ENCODE measurements at regions not wholly inside any gene's neighbourhood (a gene's known extent, or its start where the extent isn't known, plus 50 kb on each side); places are given as distances from the start of the nearest gene placed in this dataset.
"Not testable (repeated sequence)": the region's sequence is repeated elsewhere in the genome, so short reads cannot be mapped to it uniquely, and the experiment has no call there.

DNA sequence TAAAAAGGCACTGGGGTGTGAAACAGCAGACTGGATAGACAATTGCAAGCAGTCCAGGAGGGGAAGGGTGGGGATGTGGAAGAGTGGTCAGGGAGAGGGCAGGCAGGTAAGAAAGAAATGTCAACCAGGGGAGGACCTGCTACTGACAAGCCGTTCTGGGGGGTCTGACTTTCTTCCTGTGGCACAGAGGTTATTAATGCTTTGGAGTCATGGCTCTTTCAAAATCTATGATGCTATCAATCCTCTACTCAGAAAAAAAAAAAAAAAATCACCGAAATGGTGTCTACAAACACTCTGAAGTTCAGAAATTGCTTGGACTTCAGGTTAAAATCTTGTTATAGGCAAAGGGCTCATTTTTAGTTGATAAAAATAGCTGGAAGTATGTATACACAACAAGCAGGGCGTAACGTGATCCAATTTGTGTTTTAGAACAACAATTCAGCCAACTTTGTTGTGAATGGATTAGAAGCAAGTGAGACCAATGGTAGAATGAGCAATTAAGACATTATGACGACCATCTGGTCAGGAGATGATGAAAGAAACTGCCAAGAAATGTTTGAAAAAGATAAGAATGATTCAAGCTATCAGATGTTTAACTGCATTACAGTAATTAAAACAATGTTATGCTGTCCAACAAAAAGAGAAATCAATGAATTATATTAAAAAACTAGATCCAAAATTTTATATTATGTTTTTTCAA is 255.2 kb downstream of the DEPDC1B start:
- DNase-seq (ENCODE audit: low spot score), result no peak

DNA sequence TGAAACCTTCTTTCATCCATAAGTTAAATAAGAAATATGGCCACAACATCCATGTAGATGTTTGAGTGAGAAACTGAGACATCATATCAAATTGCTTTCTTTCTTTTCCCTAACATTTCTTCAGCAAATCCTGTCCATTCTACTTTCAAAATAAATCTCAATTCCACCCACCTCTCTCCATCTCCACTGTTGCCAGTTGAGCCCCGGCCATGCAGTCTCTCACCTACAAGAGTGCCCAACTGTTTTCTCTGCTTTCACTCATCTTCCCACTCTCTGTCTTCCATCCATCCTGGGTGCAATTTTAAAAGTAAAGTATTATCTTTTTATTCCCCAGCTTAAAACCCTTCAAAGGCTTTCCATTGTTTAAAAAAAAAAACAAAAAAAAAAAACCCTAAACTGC is 260.4 kb downstream of the DEPDC1B start:
- no peak for DNase-seq (ENCODE audit: low spot score)

DNA sequence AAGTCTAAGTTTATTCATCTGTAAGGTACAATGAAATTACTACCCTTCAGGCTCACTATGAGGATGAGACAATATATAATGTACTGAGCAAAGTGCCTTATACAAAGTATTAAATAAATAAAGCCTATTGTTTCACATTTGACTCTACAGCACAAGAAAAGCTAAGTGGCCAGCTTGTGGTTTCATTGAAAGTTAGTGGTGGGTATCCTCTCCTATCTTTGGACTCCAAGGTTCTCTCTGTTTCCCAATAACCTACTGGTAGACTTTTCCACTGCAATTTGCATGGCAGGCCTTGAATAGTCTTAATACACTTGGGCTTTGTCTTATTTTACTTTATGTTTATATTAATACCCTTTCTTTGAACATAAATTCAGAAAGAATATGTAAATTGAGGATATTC is 262.7 kb downstream of the DEPDC1B start:
- no peak for DNase-seq (ENCODE audit: low spot score)

DNA sequence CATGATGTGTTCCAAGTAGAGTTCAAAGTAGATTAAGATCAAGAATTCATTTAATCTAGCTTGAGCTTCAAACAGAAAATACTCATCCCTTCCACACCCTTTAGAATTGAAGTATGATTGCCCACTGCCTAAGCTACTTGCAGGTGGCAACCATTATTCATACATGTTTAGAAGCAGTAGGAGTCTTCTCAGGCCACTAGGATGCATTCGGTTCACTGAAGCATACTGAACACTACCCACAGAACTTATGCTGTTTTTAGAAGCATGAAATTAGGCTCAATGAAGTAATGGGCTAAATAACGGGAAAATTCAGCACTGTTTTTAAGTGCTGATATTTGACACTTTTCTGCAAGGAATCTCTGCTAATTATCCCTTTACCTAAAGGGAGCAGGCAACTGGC is 263.4 kb downstream of the DEPDC1B start:
- no peak for DNase-seq (ENCODE audit: low spot score)

DNA sequence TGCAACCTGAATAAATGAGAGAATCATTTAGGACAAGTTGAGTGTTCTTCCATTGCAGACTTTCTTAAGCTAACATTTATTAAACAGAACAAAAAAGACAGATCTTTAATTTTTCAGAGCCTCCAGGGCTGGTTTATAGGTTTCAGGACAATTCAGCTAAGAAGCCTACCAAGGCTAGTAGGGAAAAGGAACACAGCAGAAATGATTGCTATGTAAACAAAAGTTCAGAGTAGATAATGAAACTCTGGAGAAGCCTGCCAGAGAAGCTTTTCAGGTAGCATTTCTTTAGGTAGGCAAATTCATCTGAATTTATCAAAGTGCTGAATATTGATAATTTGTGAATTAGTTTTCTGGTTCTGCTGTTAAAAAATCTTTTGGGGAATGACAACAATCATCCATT is 264.2 kb downstream of the DEPDC1B start:
- DNase-seq (ENCODE audit: low spot score), result no peak

DNA sequence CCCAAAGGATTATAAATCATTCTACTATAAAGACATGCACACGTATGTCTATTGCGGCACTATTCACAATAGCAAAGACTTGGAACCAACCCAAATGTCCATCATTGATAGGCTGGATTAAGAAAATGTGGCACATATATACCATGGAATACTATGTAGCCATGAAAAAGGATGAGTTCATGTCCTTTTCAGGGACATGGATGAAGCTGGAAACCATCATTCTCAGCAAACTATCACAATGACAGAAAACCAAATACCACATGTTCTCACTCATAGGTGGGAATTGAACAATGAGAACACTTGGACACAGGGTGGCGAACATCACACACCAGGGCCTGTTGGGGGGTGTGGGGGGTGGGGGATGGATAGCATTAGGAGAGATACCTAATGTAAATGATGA is 273.8 kb downstream of the DEPDC1B start:
- not testable (repeated sequence) for DNase-seq (ENCODE audit: low spot score)

DNA sequence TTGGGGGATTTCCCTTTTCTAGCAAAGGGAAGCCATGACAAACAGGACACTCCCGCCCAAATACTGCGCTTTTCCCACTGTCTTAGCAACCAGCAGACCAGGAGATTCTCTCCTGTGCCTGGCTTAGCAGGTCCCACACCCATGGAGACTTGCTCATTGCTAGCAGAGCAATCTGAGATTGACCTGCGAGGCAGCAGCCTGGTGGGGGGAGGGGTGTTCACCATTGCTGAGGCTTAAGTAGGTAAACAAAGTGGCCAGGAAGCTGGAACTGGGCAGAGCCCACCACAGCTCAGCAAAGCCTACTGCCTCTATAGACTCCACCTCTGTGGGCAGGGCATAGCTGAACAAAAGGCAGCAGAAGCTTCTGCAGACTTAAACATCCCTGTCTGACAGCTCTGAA is 279.2 kb downstream of the DEPDC1B start:
- not testable (repeated sequence) for DNase-seq (ENCODE audit: low spot score)

DNA sequence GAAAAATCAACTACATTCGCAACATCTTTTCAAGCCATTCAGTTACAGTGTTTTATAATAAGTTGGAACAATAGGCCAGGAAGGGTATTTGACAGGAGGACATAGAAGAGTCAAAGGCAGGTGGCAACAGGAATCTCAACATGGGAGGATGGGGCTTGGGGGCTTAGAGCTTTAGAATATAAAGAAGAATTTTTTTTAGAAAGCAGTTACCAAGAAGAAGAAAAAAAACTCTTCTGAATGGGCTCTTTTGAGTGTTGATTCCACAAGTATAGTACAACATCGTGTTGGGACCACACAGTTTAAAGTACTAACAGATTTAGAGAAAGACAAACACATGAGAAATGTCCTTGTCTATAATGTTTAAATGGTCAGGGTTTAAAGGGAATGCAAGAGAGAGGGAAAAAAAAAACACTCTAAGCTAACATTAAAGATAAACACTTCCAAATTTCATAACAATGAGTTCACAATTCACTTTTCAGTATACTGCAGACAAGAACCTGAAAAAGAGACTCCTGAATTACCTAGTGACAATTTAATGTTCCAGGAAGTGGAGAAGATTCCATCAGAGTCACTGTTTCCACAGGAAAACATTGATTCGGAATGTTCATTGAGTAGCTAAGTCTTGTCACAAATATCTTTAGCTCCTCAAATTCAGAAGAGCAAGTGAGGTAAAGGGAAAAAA is 282.3 kb downstream of the DEPDC1B start:
- DNase-seq (ENCODE audit: low spot score), result no peak

DNA sequence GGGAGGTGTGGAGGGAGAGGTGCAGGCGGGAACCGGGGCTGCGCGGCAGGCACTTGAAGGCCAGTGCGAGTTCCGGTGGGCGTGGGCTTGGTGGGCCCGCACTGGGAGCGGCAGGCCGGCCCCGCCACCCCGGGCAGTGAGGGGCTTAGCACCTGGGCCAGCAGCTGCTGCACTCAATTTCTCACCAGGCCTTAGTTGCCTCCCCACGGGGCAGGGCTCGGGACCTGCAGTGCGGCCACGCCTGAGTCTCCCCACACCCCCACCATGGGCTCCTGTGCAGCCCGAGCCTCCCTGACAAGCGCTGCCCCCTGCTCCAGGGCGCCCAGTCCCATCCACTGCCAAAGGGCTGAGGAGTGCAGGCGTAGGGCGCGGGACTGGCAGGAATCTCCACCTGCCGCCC is 284.5 kb downstream of the DEPDC1B start:
- no peak for DNase-seq (ENCODE audit: low spot score)

DNA sequence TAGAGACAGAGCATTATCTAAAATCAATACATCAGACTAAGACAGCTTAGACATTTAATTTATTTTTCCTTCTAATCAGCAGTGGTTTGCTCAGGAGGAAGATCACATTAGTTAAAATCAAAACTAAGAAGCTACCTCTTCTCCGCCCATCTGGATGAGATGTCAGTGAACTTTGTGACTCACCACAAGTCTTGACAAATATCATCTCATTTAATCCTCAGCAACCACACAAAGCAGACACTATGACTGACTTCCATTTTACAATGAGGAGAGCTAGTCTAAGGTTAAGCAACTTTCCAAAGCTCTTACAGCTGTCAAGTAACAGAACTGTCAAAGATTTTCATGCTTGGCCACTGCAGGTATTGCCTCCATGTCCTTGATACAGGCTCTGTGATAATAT is 289.5 kb downstream of the DEPDC1B start:
- no peak for DNase-seq (ENCODE audit: low spot score)

DNA sequence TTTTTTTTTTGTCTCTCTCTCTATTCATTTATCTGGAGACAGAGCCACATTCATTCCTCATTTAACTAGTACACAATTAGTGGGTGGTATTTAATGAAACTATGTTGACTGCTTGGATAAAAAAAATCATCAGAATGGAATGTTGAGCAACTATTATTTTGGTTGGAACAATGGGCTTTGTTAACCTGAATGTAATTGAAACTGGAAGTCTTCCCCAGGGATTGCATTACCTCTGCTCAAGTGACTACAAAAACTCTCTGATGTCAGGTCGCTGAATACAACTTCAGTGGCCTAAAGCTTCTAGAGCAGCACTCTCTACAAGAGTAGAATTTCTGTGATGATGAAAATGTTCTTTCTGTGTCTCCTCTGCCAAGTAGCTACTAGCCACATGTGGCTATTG is 295.8 kb downstream of the DEPDC1B start:
- no peak for DNase-seq (ENCODE audit: low spot score)

DNA sequence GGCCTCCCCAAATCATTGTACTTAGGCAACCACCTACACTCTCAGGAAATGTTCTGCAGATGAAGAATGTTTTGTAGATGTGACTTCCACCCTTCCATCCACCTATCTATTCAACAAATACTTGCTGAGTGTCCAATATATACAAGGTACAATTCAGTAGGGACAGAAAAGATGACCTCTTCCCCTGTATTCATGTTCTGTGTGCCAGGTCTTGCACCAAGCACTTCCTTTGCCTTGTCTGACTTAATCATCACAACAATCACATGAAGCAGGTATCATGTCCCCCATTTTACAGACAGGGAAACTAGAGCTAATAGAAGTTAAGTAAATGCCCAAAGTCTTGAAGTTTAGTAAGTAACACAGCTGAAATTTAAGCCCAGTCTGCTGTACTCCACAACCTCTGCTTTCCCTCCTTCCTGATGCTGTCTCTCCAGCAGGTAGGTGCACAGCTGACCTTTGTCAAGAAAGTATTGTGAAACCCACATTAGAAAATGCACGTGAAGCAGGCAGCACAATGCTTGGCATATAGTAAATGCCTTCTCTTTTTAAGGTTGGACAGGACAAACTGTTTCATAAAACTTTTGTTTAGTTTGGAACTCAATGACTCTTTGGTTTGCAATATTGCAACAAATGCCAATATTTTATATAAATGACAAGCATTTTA is 296.5 kb downstream of the DEPDC1B start:
- no peak for DNase-seq (ENCODE audit: low spot score)

DNA sequence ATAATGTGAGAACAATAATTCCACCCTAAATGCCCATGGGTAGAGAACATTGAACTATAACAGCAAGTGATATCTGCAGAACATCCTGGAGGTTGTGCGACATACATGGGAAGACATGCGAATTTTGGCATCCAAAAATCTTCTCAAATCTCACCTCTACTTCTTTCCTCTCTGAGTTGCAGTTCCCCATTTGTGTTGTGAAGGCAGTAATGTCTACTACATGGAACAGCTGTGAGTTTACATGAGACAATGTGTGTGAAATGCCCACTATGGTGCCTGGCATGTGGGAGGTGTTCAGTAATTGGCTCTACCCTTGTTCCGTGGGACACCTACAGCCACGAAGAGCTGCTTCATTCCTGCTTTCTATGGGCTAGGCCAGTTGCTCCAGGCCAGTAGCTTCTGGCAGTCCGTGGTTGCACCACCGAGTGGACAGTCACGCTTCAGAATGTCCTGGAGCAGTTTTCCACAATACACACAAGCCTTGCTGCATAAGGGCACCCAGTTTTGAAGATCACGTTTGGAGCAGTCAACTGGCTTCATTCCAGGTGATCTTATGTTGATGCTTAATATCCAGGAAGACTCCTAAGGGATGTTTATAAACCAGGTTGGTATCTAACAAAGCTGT is 297.7 kb downstream of the DEPDC1B start:
- DNase-seq (ENCODE audit: low spot score), result no peak

DNA sequence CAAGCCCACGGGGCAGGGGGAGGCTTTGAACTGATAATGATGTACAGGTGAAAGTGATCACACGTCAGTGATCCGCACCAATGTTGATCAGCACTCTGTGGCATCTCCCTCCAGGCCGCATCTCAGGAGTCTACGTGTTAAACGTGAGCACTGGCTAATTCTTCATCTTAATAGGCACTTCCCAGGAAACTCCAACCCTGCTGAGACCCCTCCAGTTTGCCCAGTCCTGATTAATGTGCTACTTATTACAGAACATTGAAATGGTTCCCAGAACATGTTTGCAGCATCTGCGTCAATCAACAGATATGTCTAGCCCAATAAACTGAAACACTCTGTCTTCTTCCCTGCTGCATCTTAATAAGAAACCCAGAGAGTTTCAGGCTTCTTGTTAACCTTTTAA is 298.4 kb downstream of the DEPDC1B start:
- DNase-seq (ENCODE audit: low spot score), result no peak

DNA sequence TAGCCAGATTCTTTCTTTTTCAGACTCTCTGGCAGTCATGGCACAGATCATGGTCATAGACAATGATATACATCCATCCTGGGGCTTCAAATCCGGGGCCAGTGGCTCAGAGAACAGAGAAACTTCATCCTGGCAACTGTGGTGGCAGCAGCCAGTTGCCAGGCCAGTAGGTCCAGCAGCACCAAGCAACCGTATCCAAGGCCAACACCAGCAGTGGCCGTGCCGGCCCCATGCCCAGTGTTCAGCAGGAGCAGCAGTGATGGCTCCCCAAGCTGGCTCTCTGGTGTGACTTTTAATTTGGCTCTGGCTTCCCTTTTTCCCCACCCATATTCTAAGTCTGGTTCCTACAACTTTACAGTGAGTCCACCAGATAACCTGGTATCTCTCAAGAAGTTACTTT is 300.5 kb downstream of the DEPDC1B start:
- DNase-seq (ENCODE audit: low spot score), result no peak

DNA sequence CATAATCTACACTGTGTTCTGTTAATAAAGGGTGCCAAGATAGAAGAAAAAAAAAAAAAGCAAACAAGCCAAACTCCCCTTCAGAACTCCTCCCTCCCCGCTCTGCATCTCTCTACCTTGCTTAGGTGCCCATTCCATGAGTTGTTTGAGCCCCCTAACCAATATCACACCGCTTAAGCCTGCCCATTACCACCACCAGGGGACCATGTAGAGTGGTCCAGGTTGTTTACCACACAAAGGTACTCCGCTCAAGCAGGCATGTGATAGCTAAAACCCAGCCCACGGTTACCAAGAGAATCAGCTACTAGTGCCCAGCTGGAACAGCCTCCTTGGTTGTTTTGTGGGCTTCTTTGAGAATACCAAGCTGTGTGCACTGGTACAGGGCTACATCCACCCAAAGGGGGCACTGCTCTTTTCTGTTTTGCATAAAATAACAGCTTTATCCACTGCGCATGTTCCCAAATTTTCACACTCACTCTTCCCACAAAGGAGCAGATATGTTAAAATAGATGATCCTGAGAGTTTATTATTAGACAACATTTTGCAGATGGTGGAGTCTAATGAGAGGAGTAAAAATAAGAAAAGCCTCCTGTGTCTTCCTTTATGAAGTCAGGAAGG is 304.1 kb downstream of the DEPDC1B start:
- DNase-seq (ENCODE audit: low spot score), result no peak

DNA sequence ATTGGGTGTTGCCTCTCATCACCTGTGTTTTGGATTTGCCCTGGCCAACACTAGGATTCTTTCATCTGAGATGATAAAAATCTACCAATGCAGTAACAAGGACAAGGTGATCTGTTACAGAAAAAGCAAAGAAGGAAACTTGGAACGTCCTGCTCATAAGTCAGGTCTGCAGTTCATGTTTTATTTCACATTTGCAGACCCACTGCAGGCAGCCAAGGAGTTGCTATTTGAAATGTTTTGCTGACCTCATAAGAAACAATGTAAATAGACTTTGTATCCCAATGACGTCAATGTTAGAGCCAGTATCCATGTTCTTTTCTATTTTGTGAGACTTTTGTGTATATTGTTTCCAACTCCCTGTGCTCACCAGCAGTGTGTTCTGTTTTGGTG is 312.9 kb downstream of the DEPDC1B start:
- no peak for DNase-seq (ENCODE audit: low spot score)

DNA sequence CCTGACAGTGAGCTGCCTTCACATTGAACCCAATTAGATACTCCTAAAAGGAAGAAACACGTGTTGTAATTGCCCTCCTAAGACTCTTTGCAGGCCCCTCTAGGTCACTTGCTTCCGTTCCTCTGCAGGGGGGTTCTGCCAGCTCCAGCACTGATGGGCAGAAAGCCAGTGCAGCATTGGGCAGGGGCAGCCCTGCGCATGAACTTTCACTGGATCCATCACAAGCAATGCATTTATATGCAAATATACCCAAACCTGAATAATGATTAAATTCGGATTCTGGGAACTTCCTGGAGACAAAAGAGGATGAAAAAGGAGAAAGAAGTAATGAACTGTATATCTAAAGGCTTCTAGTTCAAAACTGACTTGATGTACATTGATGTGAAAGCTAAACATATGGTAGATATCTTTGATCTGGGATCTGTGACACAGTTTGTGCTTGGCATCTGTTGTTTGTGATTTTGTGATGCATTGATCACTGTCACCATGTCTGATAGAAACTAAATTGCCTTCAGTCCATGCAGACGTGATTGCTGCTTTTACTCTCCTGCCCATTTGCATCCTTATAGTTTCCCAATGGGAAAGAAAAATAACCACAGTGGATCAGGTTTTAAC is 313.4 kb downstream of the DEPDC1B start:
- no peak for DNase-seq (ENCODE audit: low spot score)

DNA sequence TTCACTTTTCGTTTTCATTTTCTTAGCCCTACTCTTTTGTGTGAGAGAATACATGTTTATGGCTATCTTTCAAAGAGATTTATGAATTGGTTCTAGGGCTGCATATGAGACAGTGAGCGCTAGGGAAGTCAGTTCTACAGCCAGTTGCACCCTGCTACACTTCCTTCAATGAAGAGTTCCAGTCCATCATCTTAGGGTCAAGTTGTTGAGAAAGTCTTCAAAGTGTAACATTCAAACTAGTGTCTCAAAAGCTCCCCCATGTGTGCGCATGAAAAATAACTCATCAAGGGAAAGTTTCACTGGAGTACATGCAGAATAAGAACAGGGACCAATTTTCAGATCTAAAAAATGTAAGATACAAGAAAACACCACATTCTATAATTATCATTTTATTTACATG is 317.2 kb downstream of the DEPDC1B start:
- DNase-seq (ENCODE audit: low spot score), result peak; percentile 18

DNA sequence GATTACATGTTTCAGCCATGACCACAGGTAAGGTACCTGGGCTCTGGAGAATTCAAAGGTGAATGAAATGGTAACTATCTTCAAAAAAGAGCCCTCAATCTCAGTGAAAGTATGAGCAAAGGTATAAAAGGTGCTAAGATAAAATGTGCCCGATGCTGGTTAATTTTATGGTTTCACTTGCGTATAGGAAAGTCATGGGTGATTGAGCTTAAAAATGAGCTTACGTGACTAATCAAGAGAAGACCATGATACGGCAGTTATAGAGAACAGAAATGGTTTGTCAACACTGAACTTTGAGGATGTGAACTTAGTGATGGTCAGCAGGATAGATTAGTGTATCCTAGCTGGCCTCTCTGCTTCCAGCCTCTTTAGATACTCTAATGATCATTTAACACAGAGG is 320.1 kb downstream of the DEPDC1B start:
- no peak for DNase-seq (ENCODE audit: low spot score)

DNA sequence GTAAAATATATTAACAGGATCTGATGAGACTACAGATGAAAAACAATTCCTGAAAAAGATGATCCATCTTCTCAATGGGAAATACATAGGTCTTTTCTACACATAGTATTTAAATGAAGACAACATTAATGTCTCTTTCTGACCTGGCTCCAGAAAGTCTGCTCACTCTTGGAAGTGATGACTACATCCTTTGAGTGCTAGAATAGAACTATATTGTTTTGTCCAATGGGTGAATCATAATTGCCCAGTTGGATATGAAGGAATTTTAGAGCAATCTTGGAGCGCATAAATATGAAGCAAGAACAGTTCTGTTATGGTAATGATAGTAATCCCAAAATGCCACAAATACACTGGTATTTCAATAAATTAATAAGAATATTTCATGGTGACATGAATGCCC is 322.1 kb downstream of the DEPDC1B start:
- no peak for DNase-seq (ENCODE audit: low spot score)

DNA sequence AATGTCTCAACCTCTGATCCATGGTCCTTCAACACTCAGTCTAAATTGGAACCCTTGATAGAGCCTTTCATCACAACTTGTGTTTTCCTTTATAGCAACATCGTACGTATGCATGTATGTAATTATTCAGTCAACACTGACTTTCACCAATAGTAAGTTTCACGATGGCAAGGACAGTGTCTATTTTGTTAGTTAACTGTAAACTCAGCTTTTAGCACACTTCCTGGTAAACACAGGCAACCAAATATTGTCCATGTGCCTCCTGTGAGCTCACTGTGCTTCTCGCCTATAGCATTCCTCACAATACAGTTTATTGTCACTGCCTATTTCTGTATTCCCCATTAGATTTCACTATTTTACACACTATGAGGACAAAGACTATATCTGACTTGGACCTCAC is 323.1 kb downstream of the DEPDC1B start:
- DNase-seq (ENCODE audit: low spot score), result no peak
